ENCODE measurements at regions not wholly inside any gene's neighbourhood (a gene's known extent, or its start where the extent isn't known, plus 50 kb on each side); places are given as distances from the start of the nearest gene placed in this dataset.
"Not testable (repeated sequence)": the region's sequence is repeated elsewhere in the genome, so short reads cannot be mapped to it uniquely, and the experiment has no call there.

DNA sequence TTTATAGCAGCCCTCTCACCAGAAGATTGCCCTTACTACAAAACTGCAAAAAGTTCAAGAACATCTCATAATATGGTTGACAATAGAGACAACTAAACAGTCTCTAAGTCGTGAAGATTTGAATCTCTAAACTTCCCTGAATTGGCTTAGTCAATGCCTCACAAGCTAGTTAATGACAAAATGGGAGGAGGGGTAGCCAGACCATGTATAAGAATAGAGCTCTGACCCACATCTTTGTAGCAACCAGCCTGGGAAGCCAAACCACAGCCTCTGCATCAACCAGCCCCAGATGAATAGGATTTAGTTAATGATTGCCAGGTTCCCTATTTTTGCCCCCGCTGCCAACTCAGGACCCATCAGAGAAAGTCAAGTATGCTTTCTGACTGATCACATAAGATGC is 1265.9 kb upstream of the PCDH10 start:
- H3K4me1 ChIP-seq; H3K27me3 ChIP-seq; H3K9me3 ChIP-seq; DNase-seq (ENCODE audit: extremely low spot score in 2 of 2); intact Hi-C loops (cut with DNase I); H3K4me3 ChIP-seq; H3K27ac ChIP-seq; H3K36me3 ChIP-seq: not testable (repeated sequence)

DNA sequence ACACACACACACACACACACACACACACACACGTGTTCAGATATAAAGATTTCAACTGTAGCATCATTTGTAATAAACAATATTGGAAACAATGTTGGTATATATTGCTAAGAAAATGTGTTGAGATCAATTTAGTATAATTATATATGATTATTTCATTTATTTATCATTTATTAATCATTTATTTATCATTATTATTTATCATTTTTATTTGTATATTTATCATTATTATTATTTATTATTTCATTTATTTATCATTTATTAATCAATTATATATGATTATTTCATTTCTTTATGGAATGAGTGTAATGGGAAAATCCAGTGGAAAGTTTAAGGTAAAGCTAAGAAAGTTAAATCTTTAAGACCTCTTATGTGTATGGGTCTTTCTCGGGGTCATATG is 1223.4 kb upstream of the PCDH10 start:
- DNase-seq (ENCODE audit: extremely low spot score in 2 of 2); H3K9me3 ChIP-seq; H3K27ac ChIP-seq; intact Hi-C loops (cut with DNase I); H3K4me1 ChIP-seq; H3K4me3 ChIP-seq; H3K36me3 ChIP-seq; H3K27me3 ChIP-seq: not testable (repeated sequence)

DNA sequence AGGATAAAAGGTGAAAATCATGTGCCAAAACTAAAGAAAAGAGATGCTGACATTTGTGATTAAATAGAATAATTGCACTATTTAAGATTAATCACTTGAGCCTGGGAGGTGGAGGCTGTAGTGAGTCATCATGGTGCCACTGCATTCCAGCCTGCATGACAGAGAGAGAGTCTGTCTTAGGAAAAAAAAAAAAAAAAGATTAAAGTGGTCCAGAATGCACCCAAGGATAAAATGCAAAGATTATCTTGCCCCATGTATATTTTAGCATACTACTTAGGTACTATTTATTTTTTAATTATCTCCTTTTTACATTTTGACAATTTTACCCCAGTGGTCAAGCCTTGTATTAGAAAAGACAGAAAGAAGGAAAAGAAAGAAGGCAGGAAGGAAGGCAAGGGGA is 1181.4 kb upstream of the PCDH10 start:
- H3K4me3 ChIP-seq; H3K9me3 ChIP-seq; DNase-seq (ENCODE audit: extremely low spot score in 2 of 2); H3K27ac ChIP-seq; H3K27me3 ChIP-seq; H3K4me1 ChIP-seq; H3K36me3 ChIP-seq; intact Hi-C loops (cut with DNase I): not testable (repeated sequence)

DNA sequence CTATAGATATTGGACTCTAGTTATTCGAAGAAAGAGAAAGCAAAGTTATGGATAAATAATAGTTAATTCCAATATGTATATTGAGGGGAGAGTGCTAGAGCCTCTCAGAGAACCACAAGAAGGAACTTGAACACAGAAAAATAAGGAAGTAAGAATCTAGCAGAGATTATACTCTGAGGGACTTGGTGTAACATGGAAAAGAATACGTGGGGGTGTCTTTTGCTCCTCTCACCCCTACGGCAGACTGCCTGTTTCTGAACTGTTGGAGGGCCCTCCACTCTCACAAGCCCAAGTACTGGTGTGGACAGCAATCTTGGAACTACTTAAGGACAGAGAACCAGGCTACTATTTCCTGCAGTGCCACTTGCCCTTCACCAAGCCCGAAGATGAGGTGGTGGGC is 1174.4 kb upstream of the PCDH10 start:
- intact Hi-C loops (cut with DNase I), result no loop called here
- peak overlapping the region in 1 of 2 donors; percentile 15 for H3K4me3 ChIP-seq
- DNase-seq (ENCODE audit: extremely low spot score in 2 of 2), result no peak
- no peaks in the 10 kb centered on the region for H3K36me3 ChIP-seq
- no peaks in the 10 kb centered on the region for H3K27me3 ChIP-seq
- TF ChIP-seq POLR2AphosphoS5 (IDR thresholded peaks at IDR 0.05; ENCODE audit: insufficient read depth in 1 of 2, low read depth in 1 of 2) (no peak), POLR2A (IDR thresholded peaks at IDR 0.05) (no peak)
- TF ChIP-seq, protein P1, sequence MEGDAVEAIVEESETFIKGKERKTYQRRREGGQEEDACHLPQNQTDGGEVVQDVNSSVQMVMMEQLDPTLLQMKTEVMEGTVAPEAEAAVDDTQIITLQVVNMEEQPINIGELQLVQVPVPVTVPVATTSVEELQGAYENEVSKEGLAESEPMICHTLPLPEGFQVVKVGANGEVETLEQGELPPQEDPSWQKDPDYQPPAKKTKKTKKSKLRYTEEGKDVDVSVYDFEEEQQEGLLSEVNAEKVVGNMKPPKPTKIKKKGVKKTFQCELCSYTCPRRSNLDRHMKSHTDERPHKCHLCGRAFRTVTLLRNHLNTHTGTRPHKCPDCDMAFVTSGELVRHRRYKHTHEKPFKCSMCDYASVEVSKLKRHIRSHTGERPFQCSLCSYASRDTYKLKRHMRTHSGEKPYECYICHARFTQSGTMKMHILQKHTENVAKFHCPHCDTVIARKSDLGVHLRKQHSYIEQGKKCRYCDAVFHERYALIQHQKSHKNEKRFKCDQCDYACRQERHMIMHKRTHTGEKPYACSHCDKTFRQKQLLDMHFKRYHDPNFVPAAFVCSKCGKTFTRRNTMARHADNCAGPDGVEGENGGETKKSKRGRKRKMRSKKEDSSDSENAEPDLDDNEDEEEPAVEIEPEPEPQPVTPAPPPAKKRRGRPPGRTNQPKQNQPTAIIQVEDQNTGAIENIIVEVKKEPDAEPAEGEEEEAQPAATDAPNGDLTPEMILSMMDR (IDR thresholded peaks at IDR 0.05), result no peak
- H3K9me3 ChIP-seq, result no peaks in the 10 kb centered on the region
- H3K27ac ChIP-seq, result no peak overlapping the region
- no peaks in the 10 kb centered on the region for H3K4me1 ChIP-seq

DNA sequence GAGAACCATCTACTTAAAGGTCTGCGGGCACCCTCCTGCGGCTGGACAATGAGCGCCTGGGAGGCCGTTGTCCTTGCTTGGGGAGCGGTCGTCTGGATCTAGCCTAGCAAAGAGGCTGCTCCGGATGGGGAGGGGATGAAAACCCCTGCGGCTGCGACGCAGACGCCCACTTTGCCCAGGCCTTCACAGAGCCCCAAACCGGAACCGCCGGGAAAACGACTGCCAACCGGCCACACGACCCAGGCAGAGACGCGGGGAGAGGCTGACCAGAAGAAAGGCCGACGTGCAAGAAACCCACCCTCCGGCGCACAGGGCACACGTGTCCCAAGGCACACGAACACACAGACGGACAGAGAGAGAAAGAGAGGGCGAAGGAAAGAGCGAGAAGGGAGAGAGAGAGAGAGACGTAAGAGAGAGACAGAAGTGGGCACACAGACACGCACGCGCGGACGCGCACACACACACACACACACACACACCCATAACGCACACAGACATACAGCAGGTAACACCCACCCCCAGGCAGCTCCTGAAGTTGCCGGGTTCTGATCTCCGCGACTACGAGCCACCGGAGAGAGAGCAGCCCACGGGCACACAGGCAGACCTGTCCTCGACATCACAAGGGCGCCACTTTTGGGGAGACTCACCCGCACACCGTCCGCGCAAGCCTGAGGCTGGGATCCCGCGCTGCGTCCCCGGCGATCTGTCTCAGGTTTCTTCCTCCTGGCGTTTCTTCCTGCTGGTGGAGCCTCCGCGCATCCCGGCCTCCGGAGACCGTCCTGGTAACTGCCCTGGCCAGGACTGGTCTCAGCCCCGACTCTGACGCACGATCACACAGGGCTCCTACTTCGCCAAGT is 1173.6 kb upstream of the PCDH10 start:
- H3K27ac ChIP-seq; H3K27me3 ChIP-seq; H3K4me1 ChIP-seq; H3K36me3 ChIP-seq; intact Hi-C loops (cut with DNase I); H3K9me3 ChIP-seq; DNase-seq (ENCODE audit: extremely low spot score in 2 of 2): not testable (repeated sequence)
- peak overlapping the region in 1 of 2 donors; percentile 15 for H3K4me3 ChIP-seq

DNA sequence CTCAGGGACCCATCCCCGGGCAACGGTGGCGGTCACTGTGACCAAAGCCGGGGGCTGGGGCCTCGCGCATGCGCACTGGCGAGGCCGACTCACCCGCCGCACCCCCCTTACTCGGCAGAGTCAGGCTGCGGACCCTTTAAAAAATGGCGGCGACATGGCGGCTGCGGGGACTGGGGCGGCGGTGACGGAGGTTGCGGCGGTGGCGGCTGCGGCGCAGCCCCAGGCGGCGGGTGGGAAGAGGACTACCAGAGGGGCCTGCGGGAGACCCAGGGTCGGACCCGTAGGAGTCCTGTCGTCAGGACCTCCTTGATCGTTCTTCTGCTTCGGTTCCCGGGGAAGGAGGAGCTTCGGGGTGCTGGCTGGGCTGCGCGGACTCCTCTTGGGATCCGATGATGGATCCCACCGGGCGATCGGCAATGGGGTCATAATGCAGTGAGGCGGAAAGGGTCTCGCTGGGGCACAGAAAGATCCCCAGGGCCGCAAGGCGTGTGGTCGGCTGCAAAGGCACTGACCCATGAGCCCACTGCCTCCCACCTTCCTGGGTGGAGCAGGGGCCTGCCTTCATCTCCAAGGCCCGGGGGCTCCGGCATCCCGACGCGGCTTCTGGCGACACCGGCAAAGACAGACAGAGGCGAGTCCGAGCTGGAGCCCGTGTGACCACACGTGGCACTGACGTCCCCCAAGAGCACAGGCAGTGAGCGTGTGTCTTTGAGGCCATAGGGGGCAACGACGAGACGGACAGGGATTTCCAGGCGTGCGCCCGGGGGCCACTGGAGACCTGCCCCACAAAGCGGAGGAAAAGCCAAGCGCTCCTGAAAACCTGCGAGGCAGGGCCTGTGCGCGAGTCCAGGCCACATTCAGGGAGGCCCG is 1172.7 kb upstream of the PCDH10 start:
- DNase-seq (ENCODE audit: extremely low spot score in 2 of 2); H3K9me3 ChIP-seq; H3K27ac ChIP-seq; intact Hi-C loops (cut with DNase I); H3K36me3 ChIP-seq; H3K4me1 ChIP-seq; H3K27me3 ChIP-seq: not testable (repeated sequence)
- peak overlapping the region in 1 of 2 donors; percentile 15 for H3K4me3 ChIP-seq

DNA sequence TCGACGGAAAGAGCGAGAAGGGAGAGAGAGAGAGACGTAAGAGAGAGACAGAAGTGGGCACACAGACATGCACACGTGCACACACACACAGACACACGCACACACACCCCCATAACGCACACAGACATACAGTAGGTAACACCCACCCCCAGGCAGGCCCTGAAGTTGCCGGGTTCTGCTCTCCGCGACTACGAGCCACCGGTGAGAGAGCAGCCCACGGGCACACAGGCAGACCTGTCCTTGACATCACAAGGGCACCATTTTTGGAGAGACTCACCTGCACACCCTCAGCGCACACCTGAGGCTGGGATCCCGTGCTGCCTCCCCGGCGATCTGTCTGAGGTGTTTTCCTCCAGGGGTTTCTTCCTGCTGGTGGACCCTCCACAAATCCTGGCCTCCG is 1171.0 kb upstream of the PCDH10 start:
- no peak for TF ChIP-seq POLR2AphosphoS5 (IDR thresholded peaks at IDR 0.05; ENCODE audit: insufficient read depth in 1 of 2, low read depth in 1 of 2)
- no peak for TF ChIP-seq POLR2A (IDR thresholded peaks at IDR 0.05)
- TF ChIP-seq, protein P1 (IDR thresholded peaks at IDR 0.05), result no peak
- no peaks in the 10 kb centered on the region for H3K36me3 ChIP-seq
- DNase-seq (ENCODE audit: extremely low spot score in 2 of 2), result no peak
- H3K4me1 ChIP-seq, result no peaks in the 10 kb centered on the region
- H3K27me3 ChIP-seq, result no peaks in the 10 kb centered on the region
- intact Hi-C loops (cut with DNase I), result no loop called here
- no peaks in the 10 kb centered on the region for H3K9me3 ChIP-seq
- H3K27ac ChIP-seq, result no peak overlapping the region
- H3K4me3 ChIP-seq, result no peak overlapping the region
